ENCODE measurements at regions not wholly inside any gene's neighbourhood (a gene's known extent, or its start where the extent isn't known, plus 50 kb on each side); places are given as distances from the start of the nearest gene placed in this dataset.

GRCh38 chr6:168165373-168165772 lies 86.4 kb upstream of the FRMD1 start:
- TF ChIP-seq EP300 (IDR thresholded peaks at IDR 0.05) (no peak), CTCF (IDR thresholded peaks at IDR 0.05) (no peak)
